HG03139 (cell line): ENCODE measurements at regions not wholly inside any gene's neighbourhood (a gene's known extent, or its start where the extent isn't known, plus 50 kb on each side); places are given as distances from the start of the nearest gene placed in this dataset.

Experiments
- ATAC-seq: cut with Tn5 transposase; IDR thresholded peaks from one replicate; pipeline ENCODE4 v1.9.1; 2021; ENCODE audit not compliant: unreplicated experiment

- no peak for ATAC-seq
Measured at GRCh38 chr2:8577573-8577972, 104.3 kb upstream of the ID2 start.

- ATAC-seq, result no peak
Measured at GRCh38 chr2:8578335-8579244, 103.3 kb upstream of the ID2 start.

GRCh38 chr2:8579485-8580085 is 102.3 kb upstream of the ID2 start:
- no peak for ATAC-seq

GRCh38 chr2:8580316-8581233 is 101.3 kb upstream of the ID2 start:
- ATAC-seq, result no peak

GRCh38 chr2:8581234-8581561 is 100.7 kb upstream of the ID2 start:
- ATAC-seq, result no peak

GRCh38 chr2:8581601-8582041 is 100.2 kb upstream of the ID2 start:
- ATAC-seq, result no peak

GRCh38 chr2:8582191-8582590 is 99.7 kb upstream of the ID2 start:
- no peak for ATAC-seq

GRCh38 chr2:8582651-8583399 is 99.0 kb upstream of the ID2 start:
- ATAC-seq, result no peak

GRCh38 chr2:8583400-8584173 is 98.3 kb upstream of the ID2 start:
- ATAC-seq, result peak; percentile 83

- ATAC-seq, result no peak
Measured at GRCh38 chr2:8584174-8585066, 97.4 kb upstream of the ID2 start.

GRCh38 chr2:8586457-8587051 is 95.3 kb upstream of the ID2 start:
- ATAC-seq, result no peak

GRCh38 chr2:8587251-8587791 is 94.5 kb upstream of the ID2 start:
- no peak for ATAC-seq

GRCh38 chr2:8587920-8588830 is 93.7 kb upstream of the ID2 start:
- no peak for ATAC-seq

- no peak for ATAC-seq
Measured at GRCh38 chr2:8588831-8589191, 93.0 kb upstream of the ID2 start.

GRCh38 chr2:8589721-8590120 is 92.1 kb upstream of the ID2 start:
- ATAC-seq, result no peak

GRCh38 chr2:8590938-8591337 is 90.9 kb upstream of the ID2 start:
- ATAC-seq, result no peak

- no peak for ATAC-seq
Measured at GRCh38 chr2:8592736-8593135, 89.1 kb upstream of the ID2 start.
